CD4-positive, CD25-positive, alpha-beta regulatory T cell (primary cell): ENCODE measurements at regions not wholly inside any gene's neighbourhood (a gene's known extent, or its start where the extent isn't known, plus 50 kb on each side); places are given as distances from the start of the nearest gene placed in this dataset.

ENCODE experiments used
- ATAC-seq, 2 donors: fragments of 150-1000 bp; cut with Tn5 transposase; one replicate each; pipeline ENCODE4 v1.10.0; 2021; ENCODE audit warnings: low read depth in 2 of 2, moderate number of reproducible peaks in 2 of 2, moderate library complexity in 1 of 2
- DNase-seq, 3 donors: peaks; one replicate each; pipeline versions ENCODE4 v3.0.0 to v3.0.0-alpha.2; 2012 to 2022; ENCODE audit warnings: mixed read lengths in 1 of 3
- H3K27ac ChIP-seq: one replicate; pipeline ENCODE4 v1.7.0; 2013; ENCODE audit warnings: mild to moderate bottlenecking, low read length; ENCODE audit not compliant: insufficient read depth, poor library complexity, severe bottlenecking
- H3K27me3 ChIP-seq: one replicate; pipeline ENCODE4 v1.7.0; 2013; ENCODE audit warnings: low read length; ENCODE audit not compliant: control insufficient read depth, insufficient read depth
- H3K36me3 ChIP-seq: one replicate; pipeline ENCODE4 v1.7.0; 2013; ENCODE audit warnings: mild to moderate bottlenecking, low read length, moderate library complexity; ENCODE audit not compliant: control insufficient read depth, insufficient read depth
- H3K4me1 ChIP-seq: 2 replicates; pipeline ENCODE4 v1.7.0; 2013; ENCODE audit warnings: mild to moderate bottlenecking, low read length; ENCODE audit not compliant: insufficient read depth, control insufficient read depth, poor library complexity, severe bottlenecking
- H3K4me3 ChIP-seq: one replicate; pipeline ENCODE4 v1.7.0; 2013; ENCODE audit warnings: low read depth, mild to moderate bottlenecking, low read length, moderate library complexity
- H3K9me3 ChIP-seq, 2 experiments: 1 replicate in 1 of 2; 2 replicates in 1 of 2; pipeline ENCODE4 v1.7.0; 2013; ENCODE audit warnings: low read length in 2 of 2, mild to moderate bottlenecking in 1 of 2, moderate library complexity in 1 of 2; ENCODE audit not compliant: control insufficient read depth in 2 of 2
- H3K27ac Mint-ChIP-seq, 3 donors: one replicate each; pipeline ENCODE4 v1.8.0; 2020 to 2022; ENCODE audit warnings: mild to moderate bottlenecking in 3 of 3, mixed read lengths in 3 of 3, moderate library complexity in 2 of 3
- H3K27me3 Mint-ChIP-seq: one replicate; pipeline ENCODE4 v1.8.0; 2022; ENCODE audit warnings: mild to moderate bottlenecking, mixed read lengths
- H3K36me3 Mint-ChIP-seq: one replicate; pipeline ENCODE4 v1.8.0; 2020; ENCODE audit warnings: mixed read lengths
- H3K4me1 Mint-ChIP-seq, 4 donors: one replicate each; pipeline ENCODE4 v1.8.0; 2020 to 2022; ENCODE audit warnings: mixed read lengths in 4 of 4, mild to moderate bottlenecking in 1 of 4
- H3K4me3 Mint-ChIP-seq, 4 donors: one replicate each; pipeline ENCODE4 v1.8.0; 2020 to 2022; ENCODE audit warnings: mild to moderate bottlenecking in 4 of 4, mixed read lengths in 4 of 4, moderate library complexity in 3 of 4
- H3K9me3 Mint-ChIP-seq, 7 donors: one replicate each; pipeline ENCODE4 v1.8.0; 2020 to 2022; ENCODE audit warnings: mixed read lengths in 7 of 7, mild to moderate bottlenecking in 3 of 7, moderate library complexity in 2 of 7

DNA sequence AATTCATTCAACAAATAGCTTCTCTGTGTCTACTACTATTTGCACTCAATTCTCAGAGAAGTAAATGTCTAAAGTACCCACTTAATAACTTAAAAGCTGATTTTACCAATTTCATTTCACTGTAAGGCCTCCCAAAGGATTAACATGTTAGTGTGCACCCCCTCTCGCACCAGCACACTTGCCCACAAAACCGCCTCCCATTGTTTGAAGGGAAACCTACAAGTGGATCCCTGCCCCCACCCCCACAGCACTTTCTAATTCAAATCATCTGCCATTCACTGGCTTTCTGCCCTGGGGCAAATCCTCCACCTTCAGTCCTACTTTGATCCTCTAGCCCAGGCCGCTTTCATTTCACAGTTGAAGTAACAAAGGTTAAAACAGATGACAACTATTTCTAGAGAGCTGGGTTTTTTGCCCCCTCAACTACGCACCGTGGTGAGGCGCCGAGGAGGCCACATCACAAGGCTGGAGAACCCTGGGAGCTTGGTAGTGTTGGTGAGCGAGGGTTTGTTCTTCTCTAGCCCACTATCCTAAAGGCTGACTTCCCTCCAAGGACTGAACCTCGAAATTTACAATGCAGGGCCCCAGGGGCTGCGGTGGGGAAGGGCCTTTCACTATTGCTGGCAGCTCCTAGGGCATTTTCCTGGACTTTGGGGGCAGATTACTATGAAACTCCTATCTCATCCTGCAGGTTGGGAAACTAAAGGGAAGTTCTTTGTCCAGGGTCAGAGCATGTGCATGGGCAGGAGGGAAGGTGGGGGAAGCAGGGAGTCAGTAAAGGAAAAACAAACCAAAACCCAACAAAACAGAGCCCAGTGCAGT, 517.4 kb upstream of the ZMIZ1 start:
- Histone ChIP-seq H3K4me1 (no peaks in the 10 kb centered on the region), H3K27ac (no peak overlapping the region), H3K27me3 (peaks cover 4% of the 10 kb centered on the region), H3K36me3 (no peaks in the 10 kb centered on the region), H3K4me3 (no peak overlapping the region), H3K9me3 (no peaks in the 10 kb centered on the region)
- Mint-ChIP-seq H3K27me3 (peaks cover 33% of the 10 kb centered on the region), H3K36me3 (no peaks in the 10 kb centered on the region), H3K27ac (no peak overlapping the region), H3K4me3 (no peak overlapping the region), H3K4me1 (no peaks in the 10 kb centered on the region), H3K9me3 (peaks cover 0 to 12% (median 1%) of the 10 kb centered on the region in 7 donors)
- ATAC-seq (no peak), DNase-seq (no peak)

DNA sequence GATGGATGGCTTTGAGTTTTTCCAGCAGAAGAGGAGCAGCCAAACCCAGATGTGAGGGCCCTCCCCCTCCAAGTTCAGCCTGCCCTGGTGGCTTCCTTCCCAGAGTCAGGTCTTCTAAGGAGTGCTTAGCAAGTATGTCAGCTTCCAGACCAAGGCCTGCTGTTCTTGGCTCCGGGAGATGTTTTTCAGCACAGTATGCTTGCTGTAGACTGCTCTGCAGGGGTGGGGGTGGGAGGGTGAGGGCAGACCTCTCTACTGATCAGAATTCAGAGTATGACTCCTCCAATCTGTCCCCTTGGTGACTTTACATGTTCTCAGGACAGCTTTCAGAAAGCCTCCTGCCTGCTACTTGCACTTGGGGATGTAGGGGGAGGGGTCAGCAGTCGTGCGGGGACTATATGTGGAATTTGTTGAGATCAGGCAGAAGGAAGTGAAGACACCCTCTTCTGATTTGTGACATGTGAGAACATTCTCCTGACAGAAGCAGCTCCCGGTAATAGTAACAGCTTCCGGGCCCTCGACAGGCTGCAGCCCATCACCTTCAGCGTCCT, 516.4 kb upstream of the ZMIZ1 start:
- no peak overlapping the region for H3K4me3 Mint-ChIP-seq
- H3K4me1 Mint-ChIP-seq: no peaks in the 10 kb centered on the region
- DNase-seq: no peak
- no peak overlapping the region for H3K27ac Mint-ChIP-seq
- Histone ChIP-seq H3K4me3 (no peak overlapping the region), H3K4me1 (no peaks in the 10 kb centered on the region), H3K36me3 (no peaks in the 10 kb centered on the region), H3K27me3 (peaks cover 4% of the 10 kb centered on the region), H3K27ac (no peak overlapping the region), H3K9me3 (no peaks in the 10 kb centered on the region)
- ATAC-seq: no peak
- peaks cover 41% of the 10 kb centered on the region for H3K27me3 Mint-ChIP-seq
- H3K36me3 Mint-ChIP-seq: no peaks in the 10 kb centered on the region
- peaks cover 0 to 12% (median 1%) of the 10 kb centered on the region in 7 donors for H3K9me3 Mint-ChIP-seq

DNA sequence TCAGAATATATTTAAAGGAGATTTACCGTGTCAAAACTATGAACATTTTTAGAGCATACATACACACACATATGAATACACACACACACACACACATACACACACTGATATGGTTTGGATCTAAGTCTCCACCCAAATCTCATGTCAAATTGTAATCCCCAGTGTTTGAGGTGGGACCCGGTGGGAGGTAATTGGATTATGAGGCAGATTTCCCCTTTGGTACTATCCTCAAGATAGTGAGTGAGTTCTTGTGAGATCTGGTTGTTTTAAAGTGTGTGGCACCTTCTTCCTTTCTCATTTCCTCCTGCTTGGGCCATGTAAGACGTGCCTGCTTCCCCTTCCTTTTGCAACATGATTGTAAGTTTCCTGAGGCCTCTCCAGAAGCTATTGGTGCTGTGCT, 515.0 kb upstream of the ZMIZ1 start:
- peaks cover 27% of the 10 kb centered on the region for H3K27me3 Mint-ChIP-seq
- H3K4me1 Mint-ChIP-seq: no peaks in the 10 kb centered on the region
- H3K27ac Mint-ChIP-seq: no peak overlapping the region
- no peaks in the 10 kb centered on the region for H3K36me3 Mint-ChIP-seq
- Histone ChIP-seq H3K36me3 (no peaks in the 10 kb centered on the region), H3K9me3 (no peaks in the 10 kb centered on the region), H3K27ac (no peak overlapping the region), H3K27me3 (no peaks in the 10 kb centered on the region), H3K4me3 (no peak overlapping the region), H3K4me1 (no peaks in the 10 kb centered on the region)
- DNase-seq (no peak), ATAC-seq (no peak)
- no peak overlapping the region for H3K4me3 Mint-ChIP-seq
- H3K9me3 Mint-ChIP-seq: peaks cover 0 to 12% (median 1%) of the 10 kb centered on the region in 7 donors

DNA sequence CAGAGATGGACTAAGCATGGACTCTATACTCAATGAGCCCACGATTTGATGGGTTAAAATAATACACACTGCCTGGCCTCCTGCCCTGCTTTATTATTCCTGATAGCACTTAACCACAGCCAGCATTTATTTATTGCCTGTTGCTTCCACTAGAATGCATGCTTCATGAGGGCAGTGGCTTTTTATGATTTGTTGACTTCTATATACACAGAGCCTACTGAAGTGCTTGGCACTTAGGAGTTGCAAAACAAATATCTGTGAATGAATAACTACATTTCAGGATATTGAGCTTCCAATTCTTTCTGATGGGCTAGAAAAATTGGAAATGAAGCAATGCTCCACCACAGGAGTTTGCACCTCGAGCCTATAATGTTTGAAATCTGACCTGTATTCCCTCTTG, 513.6 kb upstream of the ZMIZ1 start:
- Histone ChIP-seq H3K4me1 (no peaks in the 10 kb centered on the region), H3K9me3 (no peaks in the 10 kb centered on the region), H3K27ac (no peak overlapping the region), H3K4me3 (no peak overlapping the region), H3K27me3 (no peaks in the 10 kb centered on the region), H3K36me3 (no peaks in the 10 kb centered on the region)
- H3K27me3 Mint-ChIP-seq: peaks cover 27% of the 10 kb centered on the region
- H3K9me3 Mint-ChIP-seq: peaks cover 0 to 12% (median 1%) of the 10 kb centered on the region in 7 donors
- DNase-seq (no peak), ATAC-seq (no peak)
- H3K4me1 Mint-ChIP-seq: no peaks in the 10 kb centered on the region
- H3K4me3 Mint-ChIP-seq: no peak overlapping the region
- no peaks in the 10 kb centered on the region for H3K36me3 Mint-ChIP-seq
- no peak overlapping the region for H3K27ac Mint-ChIP-seq

DNA sequence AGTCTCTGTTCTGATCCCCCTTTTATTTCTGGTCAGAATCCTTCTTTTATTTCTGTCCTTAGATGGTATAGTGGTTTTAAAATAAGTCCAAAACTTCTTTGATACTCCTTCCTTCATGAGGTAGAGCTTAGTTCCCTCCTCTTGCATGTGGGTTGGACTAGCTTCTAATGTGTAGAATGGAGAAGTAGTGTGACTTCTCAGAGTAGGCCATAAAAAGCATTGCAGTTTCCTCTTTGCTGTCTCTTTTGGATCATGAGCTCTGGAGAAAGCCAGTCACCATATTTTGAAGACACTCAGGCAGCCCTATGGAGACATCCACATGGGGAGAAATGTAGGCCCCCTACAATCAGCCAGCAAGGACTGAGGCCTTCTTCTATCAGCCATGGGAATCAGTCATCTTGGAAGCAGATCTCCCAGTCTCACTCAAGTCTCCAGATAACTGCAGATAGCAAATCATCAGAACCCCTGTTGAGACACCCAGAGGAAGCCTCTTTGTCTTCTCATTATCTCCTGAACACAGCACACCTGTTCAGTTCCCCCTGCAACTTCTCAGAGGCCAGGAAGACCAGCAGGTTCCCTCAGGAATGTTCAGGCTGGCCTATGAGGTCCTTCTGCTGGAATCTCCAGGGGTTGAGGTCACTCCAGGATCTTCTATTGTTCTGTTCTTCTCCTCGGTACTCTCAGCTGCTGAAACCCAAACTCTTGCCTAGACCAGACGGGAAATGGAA, 511.9 kb upstream of the ZMIZ1 start:
- Mint-ChIP-seq H3K4me3 (no peak overlapping the region), H3K4me1 (no peaks in the 10 kb centered on the region), H3K27me3 (peaks cover 25% of the 10 kb centered on the region), H3K27ac (no peak overlapping the region), H3K36me3 (no peaks in the 10 kb centered on the region), H3K9me3 (peaks cover 0 to 12% (median 0%) of the 10 kb centered on the region in 7 donors)
- no peak for ATAC-seq
- Histone ChIP-seq H3K4me1 (no peaks in the 10 kb centered on the region), H3K36me3 (no peaks in the 10 kb centered on the region), H3K4me3 (no peak overlapping the region), H3K27me3 (no peaks in the 10 kb centered on the region), H3K27ac (no peak overlapping the region), H3K9me3 (no peaks in the 10 kb centered on the region)
- no peak for DNase-seq

DNA sequence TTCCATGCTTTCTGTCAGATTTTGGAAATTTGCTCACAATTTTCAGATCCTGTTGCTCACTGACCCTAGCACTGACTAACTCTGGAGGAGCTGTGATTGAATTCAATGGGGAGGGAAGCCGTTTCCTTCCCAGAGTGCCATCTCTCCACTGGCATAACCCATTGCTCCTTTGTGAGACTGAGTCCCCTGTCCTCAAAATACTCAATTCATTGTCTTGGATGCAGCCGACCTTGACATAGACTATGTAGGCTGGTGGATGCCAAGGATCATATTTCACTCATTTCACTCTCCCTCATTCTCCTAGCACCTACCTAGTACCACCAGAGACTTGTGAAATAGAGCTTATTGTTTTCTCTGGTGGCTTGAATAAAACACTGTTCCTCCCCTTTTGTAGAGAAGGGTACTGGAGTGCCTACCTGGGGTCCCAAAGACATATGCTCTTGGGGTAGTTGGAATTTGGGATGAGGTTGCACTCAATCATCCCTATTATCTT, 511.3 kb upstream of the ZMIZ1 start:
- no peak for ATAC-seq
- no peak overlapping the region for H3K4me3 ChIP-seq
- Mint-ChIP-seq H3K4me1 (no peaks in the 10 kb centered on the region), H3K4me3 (no peak overlapping the region), H3K36me3 (no peaks in the 10 kb centered on the region), H3K9me3 (peaks cover 0 to 12% (median 0%) of the 10 kb centered on the region in 7 donors), H3K27ac (no peak overlapping the region), H3K27me3 (peaks cover 25% of the 10 kb centered on the region)
- H3K36me3 ChIP-seq: no peaks in the 10 kb centered on the region
- H3K4me1 ChIP-seq: no peaks in the 10 kb centered on the region
- DNase-seq: no peak
- H3K27ac ChIP-seq: no peak overlapping the region
- H3K9me3 ChIP-seq: no peaks in the 10 kb centered on the region
- no peaks in the 10 kb centered on the region for H3K27me3 ChIP-seq

DNA sequence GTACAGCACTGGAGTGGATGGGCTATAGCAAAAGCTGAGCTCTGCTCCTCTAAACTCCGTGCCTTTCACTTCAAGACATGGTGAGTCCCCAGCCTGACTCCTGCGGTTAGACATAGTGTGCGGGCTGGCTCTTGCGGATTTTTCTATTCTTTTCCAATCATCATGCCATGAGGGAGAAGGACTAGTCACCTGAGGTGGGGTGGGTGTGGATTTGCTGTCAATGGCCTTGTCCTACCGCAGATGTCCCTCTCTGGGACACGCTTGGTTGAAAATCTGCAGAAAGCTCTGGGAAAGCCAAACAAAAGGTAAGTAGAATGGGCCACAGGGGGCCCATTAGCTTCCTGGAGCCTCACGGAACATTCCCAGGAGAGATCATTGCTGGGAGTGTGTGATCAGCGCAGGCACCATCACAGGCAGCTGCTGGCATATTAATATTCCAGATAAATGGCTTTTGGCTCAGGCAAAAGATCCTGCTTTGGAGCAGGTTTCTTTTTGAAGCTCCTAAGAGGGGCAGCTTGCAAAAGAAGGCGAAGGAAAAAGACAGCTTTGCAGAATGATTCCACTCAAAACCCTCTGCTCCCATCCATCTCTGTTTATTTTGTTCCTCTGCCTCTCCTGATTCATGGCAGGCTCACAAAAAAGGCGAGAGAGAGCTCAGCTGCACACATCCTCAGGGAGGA, 509.0 kb upstream of the ZMIZ1 start:
- Histone ChIP-seq H3K36me3 (no peaks in the 10 kb centered on the region), H3K27me3 (no peaks in the 10 kb centered on the region), H3K4me1 (no peaks in the 10 kb centered on the region), H3K9me3 (no peaks in the 10 kb centered on the region), H3K4me3 (no peak overlapping the region), H3K27ac (no peak overlapping the region)
- Mint-ChIP-seq H3K27me3 (peaks cover 24% of the 10 kb centered on the region), H3K36me3 (no peaks in the 10 kb centered on the region), H3K9me3 (peaks cover 0 to 2% (median 0%) of the 10 kb centered on the region in 7 donors), H3K4me1 (no peaks in the 10 kb centered on the region), H3K27ac (no peak overlapping the region), H3K4me3 (no peak overlapping the region)
- ATAC-seq: no peak
- no peak for DNase-seq
